ENCODE measurements at regions not wholly inside any gene's neighbourhood (a gene's known extent, or its start where the extent isn't known, plus 50 kb on each side); places are given as distances from the start of the nearest gene placed in this dataset.
"Not testable (repeated sequence)": the region's sequence is repeated elsewhere in the genome, so short reads cannot be mapped to it uniquely, and the experiment has no call there.

GRCh38 chr12:46667551-46667950, 158.2 kb downstream of the SLC38A4 start:
- no peak for DNase-seq

GRCh38 chr12:46664761-46665287, 161.0 kb downstream of the SLC38A4 start:
- peak; percentile 97 for DNase-seq

GRCh38 chr12:46663318-46663717, 162.5 kb downstream of the SLC38A4 start:
- DNase-seq = no peak

GRCh38 chr12:46661110-46661845, 164.5 kb downstream of the SLC38A4 start:
- DNase-seq = peak; percentile 97

GRCh38 chr12:46660719-46661109, 165.1 kb downstream of the SLC38A4 start:
- no peak for DNase-seq

- no peak for DNase-seq
Measured at GRCh38 chr12:46660276-46660675, 165.5 kb downstream of the SLC38A4 start.

- peak; percentile 58 for DNase-seq
Measured at GRCh38 chr12:46659824-46660223, 166.0 kb downstream of the SLC38A4 start.

GRCh38 chr12:46659032-46659650, 166.7 kb downstream of the SLC38A4 start:
- DNase-seq = no peak

- DNase-seq = peak; percentile 40
Measured at GRCh38 chr12:46657453-46658411, 168.1 kb downstream of the SLC38A4 start.

GRCh38 chr12:46655984-46656383, 169.8 kb downstream of the SLC38A4 start:
- not testable (repeated sequence) for DNase-seq

- no peak for DNase-seq
Measured at GRCh38 chr12:46653311-46653710, 172.5 kb downstream of the SLC38A4 start.

- no peak for DNase-seq
Measured at GRCh38 chr12:46652692-46653091, 173.1 kb downstream of the SLC38A4 start.

- no peak for DNase-seq
Measured at GRCh38 chr12:46650688-46651087, 175.1 kb downstream of the SLC38A4 start.

- no peak for DNase-seq
Measured at GRCh38 chr12:46649433-46649832, 176.4 kb downstream of the SLC38A4 start.

GRCh38 chr12:46647034-46647433, 178.8 kb downstream of the SLC38A4 start:
- DNase-seq = no peak

GRCh38 chr12:46641649-46642048, 184.1 kb downstream of the SLC38A4 start:
- not testable (repeated sequence) for DNase-seq

- DNase-seq = no peak
Measured at GRCh38 chr12:46635818-46636217, 190.0 kb downstream of the SLC38A4 start.

- no peak for DNase-seq
Measured at GRCh38 chr12:46629331-46630229, 196.2 kb downstream of the SLC38A4 start.

GRCh38 chr12:46628176-46628575, 197.6 kb downstream of the SLC38A4 start:
- DNase-seq = no peak

- DNase-seq = peak; percentile 62
Measured at GRCh38 chr12:46627686-46628085, 198.1 kb downstream of the SLC38A4 start.

GRCh38 chr12:46619474-46619873, 206.3 kb downstream of the SLC38A4 start:
- DNase-seq = not testable (repeated sequence)

- not testable (repeated sequence) for DNase-seq
Measured at GRCh38 chr12:46617737-46618136, 208.1 kb downstream of the SLC38A4 start.

All from DMS53 (cell line).